IMR-90 (cell line): ENCODE measurements at regions not wholly inside any gene's neighbourhood (a gene's known extent, or its start where the extent isn't known, plus 50 kb on each side); places are given as distances from the start of the nearest gene placed in this dataset.

ENCODE experiments used
- ATAC-seq: fragments of 200-7000 bp; cut with Tn5 transposase; 2 replicates; pipeline ENCODE4 v1.9.1; 2020; ENCODE audit warnings: low read depth, mild to moderate bottlenecking, moderate library complexity
- BruUV-seq: library from RNA; stranded (reverse); fragments of 400-500 nt; replicated peaks from 2 replicates; lab custom pipeline; 2021; lab: Mats Ljungman, UMichigan
- CTCF ChIA-PET: fragments of 300-600 bp; formaldehyde crosslinking; extraction: SDS; loops from one replicate; lab custom pipeline; 2021; ENCODE audit warnings: antibody characterized with exemption; lab: Yijun Ruan, JAX
- POLR2A ChIA-PET: fragments of 300-600 bp; sonication (Branson Sonifier 250); formaldehyde crosslinking; loops from one replicate; lab custom pipeline; 2022; ENCODE audit warnings: antibody characterized with exemption; ENCODE audit not compliant: unreplicated experiment; lab: Charles Lee
- DNase-seq: peaks from one replicate; pipeline ENCODE4 v3.0.0; 2013
- H2AFZ ChIP-seq: replicated peaks from 2 replicates; pipeline ENCODE3; 2013; ENCODE audit warnings: low read length, mild to moderate bottlenecking; ENCODE audit not compliant: poor library complexity
- H2AK5ac ChIP-seq: 2 replicates; pipeline ENCODE4 v1.6.1; 2013; ENCODE audit warnings: low read depth, low read length, inconsistent platforms
- H2AK9ac ChIP-seq: replicated peaks from 2 replicates; pipeline ENCODE3; 2013; ENCODE audit warnings: mild to moderate bottlenecking, low read depth, low read length, moderate library complexity; ENCODE audit not compliant: poor library complexity
- H2BK120ac ChIP-seq: 2 replicates; pipeline ENCODE4 v1.6.1; 2013; ENCODE audit warnings: low read depth, low read length, inconsistent platforms
- H2BK15ac ChIP-seq: 3 replicates; pipeline ENCODE4 v1.6.1; 2013; ENCODE audit warnings: low read depth, low read length, inconsistent platforms
- H2BK20ac ChIP-seq: 2 replicates; pipeline ENCODE4 v1.6.1; 2013; ENCODE audit warnings: low read depth, mild to moderate bottlenecking, inconsistent platforms, low read length, moderate library complexity
- H2BK5ac ChIP-seq: 2 replicates; pipeline ENCODE4 v1.6.1; 2013; ENCODE audit warnings: mild to moderate bottlenecking, low read depth, low read length, inconsistent platforms; ENCODE audit not compliant: poor library complexity, severe bottlenecking
- H3K14ac ChIP-seq: replicated peaks from 2 replicates; pipeline ENCODE4 v1.6.1; 2013; ENCODE audit warnings: low read depth, low read length, inconsistent platforms
- H3K18ac ChIP-seq: 2 replicates; pipeline ENCODE4 v1.6.1; 2013; ENCODE audit warnings: low read depth, low read length, control low read depth
- H3K23ac ChIP-seq: 2 replicates; pipeline ENCODE4 v1.6.1; 2013; ENCODE audit warnings: low read depth, low read length, inconsistent platforms
- H3K27ac ChIP-seq: 2 replicates; pipeline ENCODE4 v1.5.1; 2013; ENCODE audit warnings: mild to moderate bottlenecking, control low read depth, low read length; ENCODE audit not compliant: insufficient read depth
- H3K27me3 ChIP-seq: 2 replicates; pipeline ENCODE4 v1.6.1; 2013; ENCODE audit warnings: low read length; ENCODE audit not compliant: control insufficient read depth, insufficient read depth
- H3K36me3 ChIP-seq: 2 replicates; pipeline ENCODE4 v1.6.1; 2013; ENCODE audit warnings: low read length, mixed read lengths; ENCODE audit not compliant: control insufficient read depth, insufficient read depth
- H3K4ac ChIP-seq: 2 replicates; pipeline ENCODE4 v1.6.1; 2013; ENCODE audit warnings: low read depth, low read length, inconsistent platforms
- H3K4me1 ChIP-seq: 2 replicates; pipeline ENCODE4 v1.6.1; 2013; ENCODE audit warnings: low read length, mixed read lengths; ENCODE audit not compliant: control insufficient read depth, insufficient read depth
- H3K4me2 ChIP-seq: 2 replicates; pipeline ENCODE4 v1.6.1; 2013; ENCODE audit warnings: low read depth, mild to moderate bottlenecking, control low read depth, low read length, moderate library complexity
- H3K4me3 ChIP-seq: 2 replicates; pipeline ENCODE4 v1.5.1; 2013; ENCODE audit warnings: low read depth, mild to moderate bottlenecking, control low read depth, low read length, moderate library complexity; ENCODE audit not compliant: insufficient read depth
- H3K56ac ChIP-seq: 2 replicates; pipeline ENCODE4 v1.6.1; 2013; ENCODE audit warnings: low read length, inconsistent platforms; ENCODE audit not compliant: insufficient read depth; ENCODE audit errors: extremely low read depth
- H3K79me1 ChIP-seq, 2 experiments: 2 replicates each; pipeline ENCODE4 v1.6.1; 2013; ENCODE audit warnings: low read length in 2 of 2, inconsistent platforms in 1 of 2, low read depth in 1 of 2
- H3K9ac ChIP-seq: 2 replicates; pipeline ENCODE4 v1.6.1; 2013; ENCODE audit warnings: low read depth, low read length, control low read depth
- H3K9me1 ChIP-seq: 2 replicates; pipeline ENCODE4 v1.6.1; 2013; ENCODE audit warnings: low read length, inconsistent platforms; ENCODE audit not compliant: insufficient read depth
- H3K9me3 ChIP-seq: 2 replicates; pipeline ENCODE4 v1.6.1; 2013; ENCODE audit warnings: low read length; ENCODE audit not compliant: control insufficient read depth, insufficient read depth
- H4K20me1 ChIP-seq: 2 replicates; pipeline ENCODE4 v1.6.1; 2013; ENCODE audit warnings: low read length, inconsistent platforms; ENCODE audit not compliant: insufficient read depth
- H4K5ac ChIP-seq: 2 replicates; pipeline ENCODE4 v1.6.1; 2013; ENCODE audit warnings: mild to moderate bottlenecking, low read depth, low read length, control low read depth
- H4K8ac ChIP-seq, 2 experiments: 2 replicates each; pipeline ENCODE4 v1.6.1; 2013; ENCODE audit warnings: low read depth in 2 of 2, low read length in 2 of 2, control low read depth in 1 of 2, inconsistent platforms in 1 of 2
- H4K91ac ChIP-seq: 2 replicates; pipeline ENCODE4 v1.6.1; 2013; ENCODE audit warnings: low read depth, low read length, inconsistent platforms; ENCODE audit not compliant: insufficient read depth
- FOS ChIP-seq: fragments of 150-350 bp; IDR thresholded peaks from 2 replicates; pipeline ENCODE4 v1.6.1; 2016; ENCODE audit warnings: low read depth, low read length
- MAFK ChIP-seq: IDR thresholded peaks from 2 replicates; pipeline ENCODE4 v1.6.1; 2012; ENCODE audit warnings: low read depth, low read length, improper control_type of control experiment
- MXI1 ChIP-seq: IDR thresholded peaks from 2 replicates; pipeline ENCODE4 v1.6.1; 2012; ENCODE audit warnings: low read depth, mild to moderate bottlenecking, low read length, moderate library complexity, borderline replicate concordance
- RFX5 ChIP-seq: IDR thresholded peaks from 2 replicates; pipeline ENCODE4 v1.8.0; 2012; ENCODE audit warnings: low read depth, mild to moderate bottlenecking, low read length, moderate library complexity
- dilution Hi-C: fragments of 300-500 bp; cut with HindIII; formaldehyde crosslinking; loops from one replicate; pipeline ENCODE4 v1.14.3; 2018; ENCODE audit warnings: low sequenced_read_pairs; ENCODE audit not compliant: unreplicated experiment
- in situ Hi-C: fragments of 300-500 bp; cut with MboI; formaldehyde crosslinking; loops from 3 replicates; pipeline ENCODE4 v1.14.3; 2019; ENCODE audit warnings: low sequenced_read_pairs, inconsistent platforms, mixed read lengths
- intact Hi-C: fragments of 100-400 bp; cut with micrococcal nuclease; formaldehyde crosslinking; loops from 2 replicates; pipeline ENCODE4 v1.10.0; 2022

GRCh38 chr5:109619606-109620005 lies 70.1 kb upstream of the MAN2A1 start:
- intact Hi-C loops (no loop called here), in situ Hi-C loops (no loop called here), dilution Hi-C loops (no loop called here)
- ATAC-seq (no peak), DNase-seq (no peak)
- Histone ChIP-seq H2AK5ac (no peak overlapping the region), H2BK20ac (no peak overlapping the region), H3K23ac (no peak overlapping the region), H3K14ac (no peak overlapping the region), H4K20me1 (no peaks in the 10 kb centered on the region), H3K4ac (no peak overlapping the region), H3K27me3 (no peaks in the 10 kb centered on the region), H2BK15ac (no peak overlapping the region), H3K4me3 (no peak overlapping the region), H4K91ac (no peak overlapping the region), H3K4me2 (no peak overlapping the region), H3K9me1 (no peaks in the 10 kb centered on the region), H2BK120ac (no peak overlapping the region), H3K36me3 (no peaks in the 10 kb centered on the region), H3K79me1 (no peaks in the 10 kb centered on the region), H2AFZ (no peak overlapping the region), H3K4me1 (no peaks in the 10 kb centered on the region), H2AK9ac (no peak overlapping the region), H3K18ac (no peak overlapping the region), H3K56ac (no peak overlapping the region), H3K9ac (no peak overlapping the region), H4K8ac (no peak overlapping the region), H4K5ac (no peak overlapping the region), H2BK5ac (no peak overlapping the region), H3K27ac (no peak overlapping the region), H3K9me3 (no peaks in the 10 kb centered on the region; the same call in 1 of the 2 replicates)
- CTCF ChIA-PET, result no interaction called here
- no TSS peak for BruUV-seq
- POLR2A ChIA-PET, result no interaction called here
- TF ChIP-seq MXI1 (no peak), FOS (no peak), MAFK (no peak), RFX5 (no peak)
